ENCODE measurements at regions not wholly inside any gene's neighbourhood (a gene's known extent, or its start where the extent isn't known, plus 50 kb on each side); places are given as distances from the start of the nearest gene placed in this dataset.

DNA sequence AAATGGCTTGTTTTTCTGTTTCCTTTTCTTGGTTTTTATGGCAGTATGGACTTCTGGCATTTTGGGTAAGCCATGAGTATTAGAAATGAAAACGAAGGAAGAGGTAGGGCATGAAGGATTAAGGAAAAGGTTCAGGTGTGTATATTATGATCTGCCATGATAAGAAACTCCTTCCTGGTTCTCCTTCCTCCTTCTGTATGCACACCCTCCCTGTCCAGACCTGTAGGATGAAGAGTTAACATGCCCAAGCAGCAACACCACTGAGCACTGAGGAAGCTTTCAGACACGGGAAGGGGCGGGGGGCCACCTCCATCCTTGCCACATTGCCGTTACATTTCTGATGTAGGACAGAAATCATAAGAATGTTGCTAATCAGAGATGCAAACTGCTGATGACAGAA lies 361.0 kb upstream of the ZMIZ1 start:
- no peak for DNase-seq
- H3K4me1 Mint-ChIP-seq = no peaks in the 10 kb centered on the region
- intact Hi-C loops (cut with micrococcal nuclease) = no loop called here
- ATAC-seq (ENCODE audit: low read depth) = no peak
- Histone ChIP-seq H3K9ac (ENCODE audit: low read length) (no peak overlapping the region), H3K4me1 (ENCODE audit: control insufficient read depth in 2 of 2, insufficient read depth in 2 of 2, low read length in 2 of 2) (no peaks in the 10 kb centered on the region), H3K4me3 (ENCODE audit: control extremely low read depth in 1 of 5, extremely low read depth in 1 of 5, insufficient read depth in 1 of 5, low read depth in 2 of 5, low read length in 4 of 5) (no peak overlapping the region), H2AFZ (ENCODE audit: insufficient read depth, low read depth, low read length, poor library complexity, severe bottlenecking) (no peak overlapping the region), H3K9me3 (ENCODE audit: control extremely low read depth in 1 of 3, control insufficient read depth in 2 of 3, insufficient read depth in 1 of 3, low read length in 2 of 3) (no peaks in the 10 kb centered on the region), H3K4me2 (replicated peaks; ENCODE audit: low read depth, low read length, poor library complexity, severe bottlenecking) (no peak overlapping the region), H3K27ac (ENCODE audit: low read length in 2 of 2) (no peak overlapping the region), H4K20me1 (ENCODE audit: control insufficient read depth, insufficient read depth, low read length, poor library complexity, severe bottlenecking) (no peaks in the 10 kb centered on the region), H3K79me2 (ENCODE audit: control insufficient read depth, insufficient read depth, low read length) (no peaks in the 10 kb centered on the region), H3K27me3 (replicated peaks in 1 of 4; ENCODE audit: control extremely low read depth in 1 of 4, control insufficient read depth in 3 of 4, insufficient read depth in 4 of 4, low read length in 3 of 4) (no peaks in the 10 kb centered on the region), H3K36me3 (replicated peaks in 1 of 2; ENCODE audit: control extremely low read depth in 1 of 2, control insufficient read depth in 1 of 2, extremely low read depth in 1 of 2, insufficient read depth in 2 of 2, low read length in 1 of 2) (no peaks in the 10 kb centered on the region)
- no peak overlapping the region for H3K27ac Mint-ChIP-seq
- TF ChIP-seq, protein P1, sequence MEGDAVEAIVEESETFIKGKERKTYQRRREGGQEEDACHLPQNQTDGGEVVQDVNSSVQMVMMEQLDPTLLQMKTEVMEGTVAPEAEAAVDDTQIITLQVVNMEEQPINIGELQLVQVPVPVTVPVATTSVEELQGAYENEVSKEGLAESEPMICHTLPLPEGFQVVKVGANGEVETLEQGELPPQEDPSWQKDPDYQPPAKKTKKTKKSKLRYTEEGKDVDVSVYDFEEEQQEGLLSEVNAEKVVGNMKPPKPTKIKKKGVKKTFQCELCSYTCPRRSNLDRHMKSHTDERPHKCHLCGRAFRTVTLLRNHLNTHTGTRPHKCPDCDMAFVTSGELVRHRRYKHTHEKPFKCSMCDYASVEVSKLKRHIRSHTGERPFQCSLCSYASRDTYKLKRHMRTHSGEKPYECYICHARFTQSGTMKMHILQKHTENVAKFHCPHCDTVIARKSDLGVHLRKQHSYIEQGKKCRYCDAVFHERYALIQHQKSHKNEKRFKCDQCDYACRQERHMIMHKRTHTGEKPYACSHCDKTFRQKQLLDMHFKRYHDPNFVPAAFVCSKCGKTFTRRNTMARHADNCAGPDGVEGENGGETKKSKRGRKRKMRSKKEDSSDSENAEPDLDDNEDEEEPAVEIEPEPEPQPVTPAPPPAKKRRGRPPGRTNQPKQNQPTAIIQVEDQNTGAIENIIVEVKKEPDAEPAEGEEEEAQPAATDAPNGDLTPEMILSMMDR (IDR thresholded peaks at IDR 0.05) = no peak
- TF ChIP-seq EZH2 (IDR thresholded peaks at IDR 0.05; ENCODE audit: borderline replicate concordance, insufficient read depth, low read depth, low read length, poor library complexity, severe bottlenecking) = no peak
- no peak overlapping the region for H3K4me3 Mint-ChIP-seq
- ChIA-PET CTCF (interaction anchor here (0.5 kb wide), 1 partner anchor 681 kb away, joined by 4 read pairs; no protein-coding TSS in a partner anchor), POLR2A (no interaction called here)
- peaks cover 8% of the 10 kb centered on the region for H3K9me3 Mint-ChIP-seq (ENCODE audit: insufficient read depth)
- H3K27me3 Mint-ChIP-seq = peaks cover 29% of the 10 kb centered on the region
- 88% methylated on average over 3 of the region's 4 CpGs for WGBS (ENCODE audit: insufficient coverage)

DNA sequence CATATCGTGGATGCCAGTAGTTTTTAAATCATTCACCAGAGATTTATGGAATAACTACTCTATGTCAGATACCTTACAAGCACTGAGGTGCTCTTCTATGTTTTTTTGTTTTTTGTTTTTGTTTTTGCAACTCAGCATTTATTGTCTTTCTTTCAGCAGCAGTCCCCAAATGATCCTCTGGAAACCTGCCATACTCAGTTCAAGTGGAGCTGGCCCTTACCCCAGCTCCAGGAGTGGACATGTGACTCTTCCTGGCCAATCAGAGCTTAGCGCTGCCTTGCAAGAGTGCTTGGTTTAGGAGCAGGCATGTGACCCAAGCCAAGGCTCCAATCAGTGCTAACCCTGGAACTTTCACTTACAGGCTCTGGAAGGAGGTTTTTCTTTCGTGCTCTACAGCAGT lies 356.6 kb upstream of the ZMIZ1 start:
- Mint-ChIP-seq H3K4me3 (no peak overlapping the region), H3K27me3 (peaks cover 29% of the 10 kb centered on the region), H3K9me3 (ENCODE audit: insufficient read depth) (peaks cover 6% of the 10 kb centered on the region), H3K27ac (no peak overlapping the region), H3K4me1 (no peaks in the 10 kb centered on the region)
- no peak overlapping the region for H3K4me3 ChIP-seq (ENCODE audit: control extremely low read depth in 1 of 5, extremely low read depth in 1 of 5, insufficient read depth in 1 of 5, low read depth in 2 of 5, low read length in 4 of 5)
- no peaks in the 10 kb centered on the region for H3K79me2 ChIP-seq (ENCODE audit: control insufficient read depth, insufficient read depth, low read length)
- no peak overlapping the region for H2AFZ ChIP-seq (ENCODE audit: insufficient read depth, low read depth, low read length, poor library complexity, severe bottlenecking)
- no peaks in the 10 kb centered on the region for H4K20me1 ChIP-seq (ENCODE audit: control insufficient read depth, insufficient read depth, low read length, poor library complexity, severe bottlenecking)
- no peak for TF ChIP-seq EZH2 (IDR thresholded peaks at IDR 0.05; ENCODE audit: borderline replicate concordance, insufficient read depth, low read depth, low read length, poor library complexity, severe bottlenecking)
- TF ChIP-seq, protein P1 (IDR thresholded peaks at IDR 0.05) = no peak
- intact Hi-C loops (cut with micrococcal nuclease) = no loop called here
- no peaks in the 10 kb centered on the region for H3K4me1 ChIP-seq (ENCODE audit: control insufficient read depth in 2 of 2, insufficient read depth in 2 of 2, low read length in 2 of 2)
- 100% methylated on average over 1 of the region's 3 CpGs for WGBS (ENCODE audit: insufficient coverage)
- ATAC-seq (ENCODE audit: low read depth) (no peak), DNase-seq (no peak)
- ChIA-PET POLR2A (no interaction called here), CTCF (no interaction called here)
- no peak overlapping the region for H3K4me2 ChIP-seq (replicated peaks; ENCODE audit: low read depth, low read length, poor library complexity, severe bottlenecking)
- H3K27me3 ChIP-seq (replicated peaks in 1 of 4; ENCODE audit: control extremely low read depth in 1 of 4, control insufficient read depth in 3 of 4, insufficient read depth in 4 of 4, low read length in 3 of 4) = no peaks in the 10 kb centered on the region
- no peaks in the 10 kb centered on the region for H3K9me3 ChIP-seq (ENCODE audit: control extremely low read depth in 1 of 3, control insufficient read depth in 2 of 3, insufficient read depth in 1 of 3, low read length in 2 of 3)
- H3K27ac ChIP-seq (ENCODE audit: low read length in 2 of 2) = no peak overlapping the region
- H3K36me3 ChIP-seq (replicated peaks in 1 of 2; ENCODE audit: control extremely low read depth in 1 of 2, control insufficient read depth in 1 of 2, extremely low read depth in 1 of 2, insufficient read depth in 2 of 2, low read length in 1 of 2) = no peaks in the 10 kb centered on the region
- H3K9ac ChIP-seq (ENCODE audit: low read length) = no peak overlapping the region
